Kidney (tissue), 13 donors: ENCODE measurements at regions not wholly inside any gene's neighbourhood (a gene's known extent, or its start where the extent isn't known, plus 50 kb on each side); places are given as distances from the start of the nearest gene placed in this dataset.
A peak's percentile ranks its signal among the peaks of the same experiment; 100 is the strongest.
"Not testable (repeated sequence)": the region's sequence is repeated elsewhere in the genome, so short reads cannot be mapped to it uniquely, and the experiment has no call there.

ENCODE experiments used
- DNase-seq, 5 donors: peaks; one replicate each; pipeline ENCODE4 v3.0.0-alpha.2; 2013 to 2020
- FAIRE-seq: peaks from 2 replicates; lab custom pipeline; 2012; peaks lifted over from hg19 to GRCh38; lab: Jason Lieb, UNC
- H3K27ac ChIP-seq, 2 donors: one replicate each; pipeline ENCODE4 v1.7.0; 2013; ENCODE audit warnings: low read depth in 2 of 2, low read length in 2 of 2, inconsistent platforms in 1 of 2
- H3K27me3 ChIP-seq: one replicate; pipeline ENCODE4 v1.7.1; 2013; ENCODE audit warnings: low read length, inconsistent platforms; ENCODE audit not compliant: control insufficient read depth, insufficient read depth
- H3K36me3 ChIP-seq, 3 donors: one replicate each; pipeline versions ENCODE4 v1.7.0 to v1.7.1; 2013; ENCODE audit warnings: low read length in 3 of 3, control low read depth in 1 of 3, inconsistent platforms in 1 of 3; ENCODE audit not compliant: insufficient read depth in 3 of 3, control insufficient read depth in 2 of 3
- H3K4me1 ChIP-seq, 3 donors: one replicate each; pipeline versions ENCODE4 v1.7.0 to v1.7.1; 2013; ENCODE audit warnings: low read length in 3 of 3, inconsistent platforms in 1 of 3, low read depth in 1 of 3; ENCODE audit not compliant: control insufficient read depth in 2 of 3, insufficient read depth in 2 of 3
- H3K4me3 ChIP-seq, 3 donors: one replicate each; pipeline versions ENCODE4 v1.7.0 to v1.8.1; 2013; ENCODE audit warnings: low read length in 3 of 3, control low read depth in 1 of 3, inconsistent platforms in 1 of 3
- H3K9ac ChIP-seq, 3 donors: one replicate each; pipeline versions ENCODE4 v1.7.0 to v1.7.1; 2013; ENCODE audit warnings: low read length in 3 of 3, control low read depth in 1 of 3, inconsistent platforms in 1 of 3
- H3K9me3 ChIP-seq, 3 donors: one replicate each; pipeline versions ENCODE4 v1.7.0 to v1.7.1; 2013; ENCODE audit warnings: low read length in 3 of 3, control low read depth in 1 of 3, inconsistent platforms in 1 of 3; ENCODE audit not compliant: control insufficient read depth in 2 of 3, insufficient read depth in 1 of 3
- CTCF ChIP-seq: IDR thresholded peaks from 3 replicates; pipeline ENCODE4 v1.5.1; 2012; ENCODE audit warnings: mild to moderate bottlenecking, moderate library complexity, borderline replicate concordance; ENCODE audit not compliant: insufficient read depth; ENCODE audit errors: extremely low read depth
- intact Hi-C: fragments of 100-400 bp; cut with DNase I; formaldehyde crosslinking; loops from one replicate; pipeline ENCODE4 v1.11.1; 2022
- donor health status: control.
- donor health status: control.
- donor health status: control.
- donor health status: control.
- donor health status: control.
- donor health status: DM: yes; HTN: yes; CAD: no.
- donor health status: Normal renal cell carcinoma (clear cell type).

DNA sequence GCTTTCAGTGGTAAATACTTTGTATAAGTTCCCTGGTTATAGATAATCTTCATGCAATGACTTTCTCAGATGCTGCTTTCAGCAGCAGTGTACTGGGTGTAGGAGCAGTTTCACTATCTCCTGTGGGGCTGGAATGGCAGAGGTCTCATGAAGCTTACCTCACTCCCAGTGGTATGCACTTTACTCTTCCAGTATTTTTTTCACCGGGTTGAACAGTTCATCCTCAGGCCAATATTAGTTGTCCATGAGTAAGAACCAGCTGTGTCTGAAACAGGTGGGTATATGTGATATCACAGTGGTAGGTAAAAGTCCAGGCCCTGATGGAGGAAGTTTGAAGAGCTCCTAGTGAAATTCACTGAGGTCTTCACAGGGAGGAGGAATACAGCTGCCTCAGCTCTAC, 351.5 kb upstream of the EMCN start:
- H3K4me3 ChIP-seq = no peak overlapping the region
- FAIRE-seq = no peak

DNA sequence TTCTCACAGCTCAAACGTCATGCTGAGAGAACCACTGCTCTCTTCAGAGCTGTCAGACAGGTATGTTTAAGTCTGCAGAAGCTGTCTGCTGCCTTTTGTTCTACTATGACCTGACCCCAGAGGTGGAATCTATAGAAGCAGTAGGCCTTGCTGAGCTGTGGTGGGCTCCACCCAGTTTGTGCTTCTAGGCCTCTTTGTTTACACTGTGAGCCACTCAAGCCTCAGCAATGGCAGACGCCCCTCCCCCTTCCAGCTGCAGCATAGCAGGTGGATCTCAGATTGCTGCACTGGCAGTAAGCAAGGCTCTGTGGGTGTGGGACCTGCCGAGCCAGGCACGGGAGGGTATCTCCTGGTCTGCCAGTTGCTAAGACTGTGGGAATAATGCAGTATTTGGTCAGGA, 350.5 kb upstream of the EMCN start:
- H3K27ac ChIP-seq, H3K27me3 ChIP-seq, H3K9ac ChIP-seq, H3K4me1 ChIP-seq, H3K4me3 ChIP-seq, H3K36me3 ChIP-seq, FAIRE-seq, intact Hi-C loops, H3K9me3 ChIP-seq: not testable (repeated sequence)
- DNase-seq = peak in 2 of 5 donors; percentile 29 to 39

More for the DNA sequence above, 351.5 kb upstream of the EMCN start:
- Histone ChIP-seq H3K36me3 (no peaks in the 10 kb centered on the region), H3K27ac (no peak overlapping the region), H3K4me1 (no peaks in the 10 kb centered on the region), H3K9ac (no peak overlapping the region), H3K27me3 (no peaks in the 10 kb centered on the region), H3K9me3 (no peaks in the 10 kb centered on the region)
- DNase-seq = no peak
- no peak for TF ChIP-seq CTCF
- intact Hi-C loops = no loop called here

GRCh38 chr4:100852326-100852725, 334.5 kb upstream of the EMCN start:
- no peak for TF ChIP-seq CTCF
- FAIRE-seq (no peak), DNase-seq (no peak)
- Histone ChIP-seq H3K4me3 (no peak overlapping the region), H3K27ac (no peak overlapping the region), H3K36me3 (no peaks in the 10 kb centered on the region), H3K27me3 (no peaks in the 10 kb centered on the region), H3K9me3 (no peaks in the 10 kb centered on the region), H3K4me1 (no peaks in the 10 kb centered on the region), H3K9ac (no peak overlapping the region)
- intact Hi-C loops = no loop called here

- H3K27me3 ChIP-seq = no peaks in the 10 kb centered on the region
- no peak for TF ChIP-seq CTCF
- H3K4me3 ChIP-seq = no peak overlapping the region
- FAIRE-seq (no peak), DNase-seq (no peak)
- no peaks in the 10 kb centered on the region for H3K9me3 ChIP-seq
- H3K9ac ChIP-seq = no peak overlapping the region
- H3K27ac ChIP-seq = no peak overlapping the region
- no peaks in the 10 kb centered on the region for H3K36me3 ChIP-seq
- intact Hi-C loops = no loop called here
- H3K4me1 ChIP-seq = no peaks in the 10 kb centered on the region
These were observed 331.5 kb upstream of the EMCN start for GRCh38 chr4:100849319-100849718.
